ENCODE measurements at regions not wholly inside any gene's neighbourhood (a gene's known extent, or its start where the extent isn't known, plus 50 kb on each side); places are given as distances from the start of the nearest gene placed in this dataset.

- TF ChIP-seq ATF3 (CRISPR knock-in tag; conservative IDR thresholded peaks at IDR 0.05) (no peak), SP1 (CRISPR knock-in tag; conservative IDR thresholded peaks at IDR 0.05) (no peak), TEAD4 (CRISPR knock-in tag; IDR thresholded peaks at IDR 0.05) (no peak), ESRRA (CRISPR knock-in tag; IDR thresholded peaks at IDR 0.05; ENCODE audit: borderline replicate concordance) (no peak), ZSCAN18 (CRISPR knock-in tag; IDR thresholded peaks at IDR 0.05) (no peak), E2F5 (CRISPR knock-in tag; IDR thresholded peaks at IDR 0.05) (no peak), CREM (CRISPR knock-in tag; IDR thresholded peaks at IDR 0.05) (no peak), CTCF (IDR thresholded peaks at IDR 0.05) (no peak), HMGXB4 (CRISPR knock-in tag; IDR thresholded peaks at IDR 0.05) (no peak), FOXP1 (CRISPR knock-in tag; IDR thresholded peaks at IDR 0.05; ENCODE audit: borderline replicate concordance) (no peak)
Measured at GRCh38 chr16:25426829-25427228, 169.2 kb upstream of the ZKSCAN2 start.

Data from WTC11 (cell line).